ENCODE measurements at regions not wholly inside any gene's neighbourhood (a gene's known extent, or its start where the extent isn't known, plus 50 kb on each side); places are given as distances from the start of the nearest gene placed in this dataset.

DNA sequence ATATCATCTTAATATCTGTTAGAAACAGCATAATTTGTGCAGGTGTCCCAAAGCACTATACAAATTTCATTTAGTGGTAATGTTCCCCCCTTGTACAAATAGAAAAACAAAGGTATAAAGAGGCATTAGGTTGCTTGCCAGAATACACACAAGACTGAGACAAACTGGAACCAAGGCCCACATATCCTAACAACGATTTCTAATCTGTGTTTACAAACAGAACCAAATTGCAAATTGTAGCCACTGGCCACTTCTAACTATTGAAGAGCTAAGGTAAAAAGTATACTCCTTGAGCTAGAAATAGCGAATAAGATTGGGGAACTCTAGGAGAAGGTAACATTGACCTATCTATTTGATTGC, 526.1 kb downstream of the KLF12 start:
- DNase-seq (no peak), FAIRE-seq (no peak)
- peaks cover 0 to 6% (median 0%) of the 10 kb centered on the region in 3 donors for H3K4me1 ChIP-seq (ENCODE audit: control insufficient read depth in 3 of 3, insufficient read depth in 2 of 3, low read depth in 1 of 3, low read length in 2 of 3)
- no peak overlapping the region for H3K27ac ChIP-seq (ENCODE audit: low read depth in 1 of 3, low read length in 2 of 3)
- H3K27me3 ChIP-seq (ENCODE audit: control insufficient read depth in 3 of 3, insufficient read depth in 3 of 3, low read length in 3 of 3): no peaks in the 10 kb centered on the region
- 61 to 64% (median 63%) methylated on average over 2 of the region's 2 CpGs for WGBS, 3 donors
- no peaks in the 10 kb centered on the region for H3K36me3 ChIP-seq (ENCODE audit: control insufficient read depth in 3 of 3, insufficient read depth in 2 of 3, low read depth in 1 of 3, low read length in 3 of 3)
- H3K9me3 ChIP-seq (ENCODE audit: control insufficient read depth in 2 of 2, insufficient read depth in 1 of 2, low read depth in 1 of 2, low read length in 1 of 2): peaks cover 0 to 2% of the 10 kb centered on the region in 2 donors
- H3K4me3 ChIP-seq (ENCODE audit: low read depth in 1 of 3, low read length in 3 of 3): no peak overlapping the region

DNA sequence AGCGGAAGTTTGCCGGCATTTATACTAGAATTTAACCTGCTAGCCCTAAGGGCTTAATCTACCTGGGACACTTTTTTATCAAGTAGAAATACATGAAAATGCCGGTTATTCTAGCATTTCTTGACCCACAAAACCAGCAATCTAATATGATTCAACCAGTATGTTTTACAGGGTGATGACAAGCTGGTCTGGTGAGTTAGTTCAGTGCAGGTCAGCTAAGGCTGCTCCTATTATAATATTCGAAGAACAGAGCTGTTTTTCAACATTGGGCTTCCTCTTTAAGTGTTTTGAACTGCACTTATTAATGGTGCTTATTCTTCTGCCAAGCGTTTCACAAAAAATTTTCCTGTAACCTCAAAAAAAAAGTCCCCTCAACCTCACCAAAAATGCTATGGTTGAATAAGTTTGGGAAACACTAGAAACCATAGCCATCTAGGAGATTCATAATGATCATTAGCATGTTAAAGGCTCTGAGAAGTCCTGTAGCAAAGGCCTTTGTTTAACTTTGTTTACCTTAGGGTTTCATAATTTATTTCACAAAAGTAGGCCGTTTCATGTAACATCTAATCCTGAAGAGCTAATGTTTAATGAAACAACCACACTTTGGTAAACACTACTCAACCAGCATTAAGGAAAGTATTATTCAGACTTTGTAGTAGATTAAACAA, 526.6 kb downstream of the KLF12 start:
- no peak for DNase-seq
- H3K4me3 ChIP-seq (ENCODE audit: low read depth in 1 of 3, low read length in 3 of 3): no peak overlapping the region
- 70 to 73% (median 71%) methylated on average over 6 of the region's 6 CpGs for WGBS, 3 donors
- H3K27ac ChIP-seq (ENCODE audit: low read depth in 1 of 3, low read length in 2 of 3): no peak overlapping the region
- FAIRE-seq: no peak
- H3K4me1 ChIP-seq (ENCODE audit: control insufficient read depth in 3 of 3, insufficient read depth in 2 of 3, low read depth in 1 of 3, low read length in 2 of 3): peaks cover 0 to 6% (median 0%) of the 10 kb centered on the region in 3 donors
- H3K27me3 ChIP-seq (ENCODE audit: control insufficient read depth in 3 of 3, insufficient read depth in 3 of 3, low read length in 3 of 3): no peaks in the 10 kb centered on the region
- H3K9me3 ChIP-seq (ENCODE audit: control insufficient read depth in 2 of 2, insufficient read depth in 1 of 2, low read depth in 1 of 2, low read length in 1 of 2): peaks cover 0 to 2% of the 10 kb centered on the region in 2 donors
- no peaks in the 10 kb centered on the region for H3K36me3 ChIP-seq (ENCODE audit: control insufficient read depth in 3 of 3, insufficient read depth in 2 of 3, low read depth in 1 of 3, low read length in 3 of 3)

DNA sequence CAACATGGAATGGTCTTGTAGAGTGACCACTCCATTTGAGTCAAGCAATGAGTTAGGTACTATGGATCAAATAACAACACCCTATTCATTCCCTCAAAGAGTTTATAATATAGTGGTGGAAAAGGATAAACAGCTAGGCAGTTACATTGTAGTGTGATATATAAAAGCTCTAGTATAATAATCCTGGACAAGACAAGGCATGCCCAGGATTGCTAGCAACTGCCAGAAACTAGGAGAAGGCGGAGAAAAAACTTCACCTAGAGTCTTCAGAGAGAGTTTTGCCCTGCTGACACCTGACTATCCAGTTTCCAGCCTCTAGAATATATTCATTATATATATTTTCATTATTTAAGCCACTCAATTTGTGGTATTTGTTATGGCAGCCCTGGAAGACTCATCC, 530.6 kb downstream of the KLF12 start:
- Histone ChIP-seq H3K27me3 (ENCODE audit: control insufficient read depth in 3 of 3, insufficient read depth in 3 of 3, low read length in 3 of 3) (no peaks in the 10 kb centered on the region), H3K27ac (ENCODE audit: low read depth in 1 of 3, low read length in 2 of 3) (no peak overlapping the region), H3K36me3 (ENCODE audit: control insufficient read depth in 3 of 3, insufficient read depth in 2 of 3, low read depth in 1 of 3, low read length in 3 of 3) (no peaks in the 10 kb centered on the region), H3K4me1 (ENCODE audit: control insufficient read depth in 3 of 3, insufficient read depth in 2 of 3, low read depth in 1 of 3, low read length in 2 of 3) (peaks cover 0 to 4% (median 0%) of the 10 kb centered on the region in 3 donors), H3K4me3 (ENCODE audit: low read depth in 1 of 3, low read length in 3 of 3) (no peak overlapping the region), H3K9me3 (ENCODE audit: control insufficient read depth in 2 of 2, insufficient read depth in 1 of 2, low read depth in 1 of 2, low read length in 1 of 2) (peaks cover 0 to 2% of the 10 kb centered on the region in 2 donors)
- WGBS, 3 donors: 90 to 94% (median 93%) methylated on average over 1 of the region's 1 CpG
- DNase-seq: no peak
- no peak for FAIRE-seq

GRCh38 chr13:73602295-73602694, 531.9 kb downstream of the KLF12 start:
- WGBS, 3 donors: 65 to 76% (median 68%) methylated on average over 5 of the region's 5 CpGs

GRCh38 chr13:73601708-73602107, 532.5 kb downstream of the KLF12 start:
- H3K4me3 ChIP-seq (ENCODE audit: low read depth in 1 of 3, low read length in 3 of 3): no peak overlapping the region
- peaks cover 0 to 2% of the 10 kb centered on the region in 2 donors for H3K9me3 ChIP-seq (ENCODE audit: control insufficient read depth in 2 of 2, insufficient read depth in 1 of 2, low read depth in 1 of 2, low read length in 1 of 2)
- no peaks in the 10 kb centered on the region for H3K4me1 ChIP-seq (ENCODE audit: control insufficient read depth in 3 of 3, insufficient read depth in 2 of 3, low read depth in 1 of 3, low read length in 2 of 3)
- WGBS, 3 donors: 91 to 100% (median 93%) methylated on average over 1 of the region's 1 CpG
- no peak overlapping the region for H3K27ac ChIP-seq (ENCODE audit: low read depth in 1 of 3, low read length in 2 of 3)
- DNase-seq (no peak), FAIRE-seq (no peak)
- no peaks in the 10 kb centered on the region for H3K27me3 ChIP-seq (ENCODE audit: control insufficient read depth in 3 of 3, insufficient read depth in 3 of 3, low read length in 3 of 3)
- no peaks in the 10 kb centered on the region for H3K36me3 ChIP-seq (ENCODE audit: control insufficient read depth in 3 of 3, insufficient read depth in 2 of 3, low read depth in 1 of 3, low read length in 3 of 3)

More at GRCh38 chr13:73602295-73602694, 531.9 kb downstream of the KLF12 start:
- Histone ChIP-seq H3K27me3 (ENCODE audit: control insufficient read depth in 3 of 3, insufficient read depth in 3 of 3, low read length in 3 of 3) (no peaks in the 10 kb centered on the region), H3K9me3 (ENCODE audit: control insufficient read depth in 2 of 2, insufficient read depth in 1 of 2, low read depth in 1 of 2, low read length in 1 of 2) (peaks cover 0 to 2% of the 10 kb centered on the region in 2 donors), H3K4me3 (ENCODE audit: low read depth in 1 of 3, low read length in 3 of 3) (no peak overlapping the region), H3K36me3 (ENCODE audit: control insufficient read depth in 3 of 3, insufficient read depth in 2 of 3, low read depth in 1 of 3, low read length in 3 of 3) (no peaks in the 10 kb centered on the region), H3K4me1 (ENCODE audit: control insufficient read depth in 3 of 3, insufficient read depth in 2 of 3, low read depth in 1 of 3, low read length in 2 of 3) (no peaks in the 10 kb centered on the region), H3K27ac (ENCODE audit: low read depth in 1 of 3, low read length in 2 of 3) (no peak overlapping the region)
- DNase-seq (peak; percentile 63), FAIRE-seq (no peak)

DNA sequence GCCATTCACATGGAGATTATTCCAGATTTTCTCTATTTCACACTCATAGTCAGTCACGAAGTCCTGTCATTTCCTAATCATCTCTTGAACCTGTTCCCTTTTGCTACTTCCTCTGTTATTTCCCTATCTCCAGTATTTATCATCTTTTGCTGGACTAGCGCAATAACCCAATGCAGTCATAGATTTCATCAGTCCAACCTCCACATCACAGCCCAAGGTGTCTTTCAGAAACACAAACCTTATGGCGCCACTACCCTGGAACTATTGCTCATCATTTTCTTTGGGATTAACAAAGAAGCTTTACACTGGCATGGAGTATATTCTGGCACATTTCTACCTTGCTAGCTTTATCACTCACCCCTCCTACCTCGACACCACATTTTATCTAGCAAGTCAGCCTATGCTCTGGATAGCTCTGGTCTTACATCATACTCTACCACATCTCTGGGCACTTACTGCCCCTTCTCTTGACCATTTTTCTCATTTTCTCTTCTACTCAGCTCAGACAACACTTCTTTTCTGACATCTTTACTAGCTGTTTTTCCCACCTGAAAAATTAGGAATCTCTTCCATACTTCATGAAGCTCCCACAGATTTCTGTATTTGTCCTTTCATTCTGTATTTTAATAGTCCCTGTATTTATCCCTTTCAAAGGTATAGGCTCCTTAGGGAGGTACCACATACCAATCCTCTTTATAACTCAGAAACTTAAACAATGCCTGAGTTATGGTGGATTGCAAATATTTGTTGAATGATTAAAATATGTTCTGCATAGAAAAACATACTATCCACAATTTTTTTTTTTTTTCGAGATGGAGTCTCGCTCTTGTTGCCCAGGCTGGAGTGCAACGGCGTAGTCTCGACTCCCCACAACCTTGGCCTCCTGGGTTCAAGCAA, 534.7 kb downstream of the KLF12 start:
- H3K27me3 ChIP-seq (ENCODE audit: control insufficient read depth in 3 of 3, insufficient read depth in 3 of 3, low read length in 3 of 3): no peaks in the 10 kb centered on the region
- no peak for FAIRE-seq
- H3K9me3 ChIP-seq (ENCODE audit: control insufficient read depth in 2 of 2, insufficient read depth in 1 of 2, low read depth in 1 of 2, low read length in 1 of 2): peaks cover 0 to 2% of the 10 kb centered on the region in 2 donors
- H3K36me3 ChIP-seq (ENCODE audit: control insufficient read depth in 3 of 3, insufficient read depth in 2 of 3, low read depth in 1 of 3, low read length in 3 of 3): no peaks in the 10 kb centered on the region
- no peak overlapping the region for H3K4me3 ChIP-seq (ENCODE audit: low read depth in 1 of 3, low read length in 3 of 3)
- no peaks in the 10 kb centered on the region for H3K4me1 ChIP-seq (ENCODE audit: control insufficient read depth in 3 of 3, insufficient read depth in 2 of 3, low read depth in 1 of 3, low read length in 2 of 3)
- no peak for DNase-seq
- 86 to 92% (median 89%) methylated on average over 9 of the region's 9 CpGs for WGBS, 3 donors
- no peak overlapping the region for H3K27ac ChIP-seq (ENCODE audit: low read depth in 1 of 3, low read length in 2 of 3)

- Histone ChIP-seq H3K4me3 (ENCODE audit: low read depth in 1 of 3, low read length in 3 of 3) (no peak overlapping the region), H3K27me3 (ENCODE audit: control insufficient read depth in 3 of 3, insufficient read depth in 3 of 3, low read length in 3 of 3) (no peaks in the 10 kb centered on the region), H3K4me1 (ENCODE audit: control insufficient read depth in 3 of 3, insufficient read depth in 2 of 3, low read depth in 1 of 3, low read length in 2 of 3) (no peaks in the 10 kb centered on the region), H3K36me3 (ENCODE audit: control insufficient read depth in 3 of 3, insufficient read depth in 2 of 3, low read depth in 1 of 3, low read length in 3 of 3) (no peaks in the 10 kb centered on the region), H3K27ac (ENCODE audit: low read depth in 1 of 3, low read length in 2 of 3) (no peak overlapping the region), H3K9me3 (ENCODE audit: control insufficient read depth in 2 of 2, insufficient read depth in 1 of 2, low read depth in 1 of 2, low read length in 1 of 2) (no peaks in the 10 kb centered on the region)
- DNase-seq (no peak), FAIRE-seq (no peak)
- WGBS, 3 donors: 53 to 74% (median 62%) methylated on average over 3 of the region's 3 CpGs
Measured at GRCh38 chr13:73598020-73598712, 536.0 kb downstream of the KLF12 start.

GRCh38 chr13:73596382-73596781, 537.6 kb downstream of the KLF5 start:
- no peaks in the 10 kb centered on the region for H3K9me3 ChIP-seq (ENCODE audit: control insufficient read depth in 2 of 2, insufficient read depth in 1 of 2, low read depth in 1 of 2, low read length in 1 of 2)
- no peak overlapping the region for H3K27ac ChIP-seq (ENCODE audit: low read depth in 1 of 3, low read length in 2 of 3)
- H3K4me3 ChIP-seq (ENCODE audit: low read depth in 1 of 3, low read length in 3 of 3): no peak overlapping the region
- no peaks in the 10 kb centered on the region for H3K36me3 ChIP-seq (ENCODE audit: control insufficient read depth in 3 of 3, insufficient read depth in 2 of 3, low read depth in 1 of 3, low read length in 3 of 3)
- WGBS, 3 donors: 66 to 86% (median 67%) methylated on average over 1 of the region's 1 CpG
- no peak for DNase-seq
- H3K4me1 ChIP-seq (ENCODE audit: control insufficient read depth in 3 of 3, insufficient read depth in 2 of 3, low read depth in 1 of 3, low read length in 2 of 3): no peaks in the 10 kb centered on the region
- no peak for FAIRE-seq
- no peaks in the 10 kb centered on the region for H3K27me3 ChIP-seq (ENCODE audit: control insufficient read depth in 3 of 3, insufficient read depth in 3 of 3, low read length in 3 of 3)

Measured in small intestine (tissue), 7 donors.